A549 (cell line): ENCODE measurements at regions not wholly inside any gene's neighbourhood (a gene's known extent, or its start where the extent isn't known, plus 50 kb on each side); places are given as distances from the start of the nearest gene placed in this dataset.

Experiments
- ATAC-seq, 2 experiments: fragments of 200-7000 bp in 1 of 2; fragments of >200 bp in 1 of 2; cut with Nextera tagmentation in 1 of 2; cut with Tn5 transposase in 1 of 2; 3 replicates each; pipeline versions ENCODE4 v1.8.0 to v1.9.1; 2018 to 2020; ENCODE audit warnings: mild to moderate bottlenecking in 1 of 2, moderate library complexity in 1 of 2
- CTCF ChIA-PET: fragments of 300-600 bp; sonication (Branson Sonifier 250); formaldehyde crosslinking; extraction: SDS; loops from one replicate; lab custom pipeline; 2021; ENCODE audit warnings: antibody characterized with exemption, inconsistent platforms; lab: Yijun Ruan, JAX
- POLR2A ChIA-PET: fragments of 350-600 bp; formaldehyde crosslinking; extraction: SDS; loops from one replicate; lab custom pipeline; 2021; ENCODE audit warnings: antibody characterized with exemption, inconsistent platforms; lab: Yijun Ruan, JAX
- DNase-seq, 2 experiments: peaks; one replicate each; pipeline versions ENCODE4 v3.0.0 to v3.0.0-alpha.2; 2011 to 2016; ENCODE audit warnings: low read depth in 1 of 2, low spot score in 1 of 2
- FAIRE-seq: peaks from 2 replicates; lab custom pipeline; 2011; peaks lifted over from hg19 to GRCh38; lab: Jason Lieb, UNC
- H3K27ac ChIP-seq, 2 experiments: fragments of >200 bp; sonication (Bioruptor Twin); formaldehyde crosslinking; 3 replicates each; pipeline ENCODE4 v1.5.1; 2016 to 2017
- H3K4me1 ChIP-seq: fragments of >200 bp; sonication (Bioruptor Twin); formaldehyde crosslinking; 3 replicates; pipeline ENCODE4 v1.6.1; 2016
- H3K4me2 ChIP-seq: fragments of >200 bp; sonication (Bioruptor Twin); formaldehyde crosslinking; 3 replicates; pipeline ENCODE4 v1.6.1; 2016
- H3K4me3 ChIP-seq: fragments of >200 bp; sonication (Bioruptor Twin); formaldehyde crosslinking; 3 replicates; pipeline ENCODE4 v1.5.1; 2016
- H3K9me3 ChIP-seq: fragments of >200 bp; sonication (Bioruptor Twin); formaldehyde crosslinking; 3 replicates; pipeline ENCODE4 v1.6.1; 2016
- CEBPB ChIP-seq, 2 experiments: fragments of >200 bp in 1 of 2; sonication (Bioruptor Twin) in 1 of 2; formaldehyde crosslinking in 1 of 2; IDR thresholded peaks; 2 replicates each; pipeline ENCODE4 v1.6.1; 2012 to 2016
- CHD4 ChIP-seq: fragments of 200-600 bp; sonication (generic); IDR thresholded peaks from 2 replicates; pipeline ENCODE4 v1.6.1; 2016; ENCODE audit warnings: antibody characterized with exemption, mild to moderate bottlenecking, borderline replicate concordance
- EHF ChIP-seq: fragments of 250-450 bp; sonication (Bioruptor Pico); IDR thresholded peaks from 2 replicates; pipeline ENCODE4 v1.5.0; 2020; ENCODE audit warnings: mild to moderate bottlenecking
- EP300 ChIP-seq, 2 experiments: fragments of >200 bp; sonication (Bioruptor Twin); formaldehyde crosslinking; IDR thresholded peaks; 2 replicates in 1 of 2; 3 replicates in 1 of 2; pipeline ENCODE4 v1.6.1; 2016 to 2017
- GATA3 ChIP-seq: IDR thresholded peaks from 2 replicates; pipeline ENCODE4 v1.6.1; 2012; ENCODE audit warnings: borderline replicate concordance
- HOXA7 ChIP-seq: fragments of 250-450 bp; sonication (Bioruptor Pico); IDR thresholded peaks from 2 replicates; pipeline ENCODE4 v1.5.0; 2020; ENCODE audit warnings: mild to moderate bottlenecking, moderate library complexity
- HOXB13 ChIP-seq: fragments of 250-450 bp; sonication (Bioruptor Pico); IDR thresholded peaks from 2 replicates; pipeline ENCODE4 v1.5.0; 2020; ENCODE audit warnings: low read depth, mild to moderate bottlenecking, moderate library complexity
- HOXB5 ChIP-seq: fragments of 250-450 bp; sonication (Bioruptor Pico); IDR thresholded peaks from 2 replicates; pipeline ENCODE4 v1.5.0; 2020; ENCODE audit warnings: mild to moderate bottlenecking, moderate library complexity
- JUN ChIP-seq, 2 experiments: fragments of >200 bp; sonication (Bioruptor Twin); formaldehyde crosslinking; IDR thresholded peaks; 2 replicates in 1 of 2; 3 replicates in 1 of 2; pipeline ENCODE4 v1.6.1; 2016 to 2017
- JUNB ChIP-seq: fragments of >200 bp; sonication (Bioruptor Twin); formaldehyde crosslinking; IDR thresholded peaks from 2 replicates; pipeline ENCODE4 v1.6.1; 2016
- KDM1A ChIP-seq: fragments of 200-600 bp; sonication (generic); IDR thresholded peaks from 2 replicates; pipeline ENCODE4 v1.6.1; 2016; ENCODE audit warnings: low read depth, mild to moderate bottlenecking
- MAFK ChIP-seq: fragments of 450-650 bp; IDR thresholded peaks from 2 replicates; pipeline ENCODE4 v1.6.1; 2014; ENCODE audit not compliant: partially characterized antibody
- MYC ChIP-seq: IDR thresholded peaks from 2 replicates; pipeline ENCODE4 v1.6.1; 2012; ENCODE audit warnings: mild to moderate bottlenecking, inconsistent platforms, low read length, improper control_type of control experiment, borderline replicate concordance
- NR3C1 ChIP-seq: fragments of >200 bp; sonication (Bioruptor Twin); formaldehyde crosslinking; IDR thresholded peaks from 3 replicates; pipeline ENCODE4 v1.6.1; 2017
- RAD21 ChIP-seq, 2 experiments: fragments of >200 bp in 1 of 2; sonication (Bioruptor Twin) in 1 of 2; formaldehyde crosslinking in 1 of 2; IDR thresholded peaks in 1 of 2; conservative IDR thresholded peaks in 1 of 2; 2 replicates in 1 of 2; 3 replicates in 1 of 2; pipeline ENCODE4 v1.6.1; 2012 to 2018; ENCODE audit warnings: inconsistent platforms in 1 of 2
- RARB ChIP-seq: fragments of 250-450 bp; sonication (Bioruptor Pico); IDR thresholded peaks from 2 replicates; pipeline ENCODE4 v1.8.0; 2021; ENCODE audit warnings: mild to moderate bottlenecking, moderate library complexity
- RFX5 ChIP-seq: fragments of 450-650 bp; IDR thresholded peaks from 2 replicates; pipeline ENCODE4 v1.7.1; 2014; ENCODE audit warnings: antibody characterized with exemption, mild to moderate bottlenecking, moderate library complexity
- SMC3 ChIP-seq: fragments of >200 bp; sonication (Bioruptor Twin); formaldehyde crosslinking; IDR thresholded peaks from 3 replicates; pipeline ENCODE4 v1.6.1; 2018; ENCODE audit warnings: inconsistent platforms
- TP53 ChIP-seq: fragments of 250-450 bp; sonication (Bioruptor Pico); IDR thresholded peaks from 2 replicates; pipeline ENCODE4 v1.5.0; 2021; ENCODE audit warnings: mild to moderate bottlenecking, moderate library complexity
- ZNF302 ChIP-seq: fragments of 250-450 bp; sonication (Bioruptor Pico); IDR thresholded peaks from 2 replicates; pipeline ENCODE4 v1.9.0; 2021; ENCODE audit warnings: inconsistent platforms, mild to moderate bottlenecking, moderate library complexity
- WGBS: methylation state at CpG from one replicate; pipeline ENCODE4 v1.1.6; 2017; ENCODE audit errors: missing lambda C conversion rate; 5-methylcytosine and 5-hydroxymethylcytosine counted together
- TF ChIP-seq, protein P1 (sequence below): IDR thresholded peaks from 2 replicates; pipeline ENCODE4 v1.6.1; 2012
- TF ChIP-seq, protein P2 (sequence below): IDR thresholded peaks from 2 replicates; pipeline ENCODE4 v1.6.1; 2012; ENCODE audit warnings: low read depth, borderline replicate concordance
- TF ChIP-seq, protein P3 (sequence below): fragments of 450-650 bp; IDR thresholded peaks from 2 replicates; pipeline ENCODE4 v1.6.1; 2014; ENCODE audit warnings: antibody characterized with exemption
- TF ChIP-seq, protein P4 (sequence below): fragments of >200 bp; sonication (Bioruptor Twin); formaldehyde crosslinking; IDR thresholded peaks from 3 replicates; pipeline ENCODE4 v1.5.1; 2016
- TF ChIP-seq, protein P5 (sequence below): fragments of >200 bp; sonication (Bioruptor Twin); formaldehyde crosslinking; IDR thresholded peaks from 3 replicates; pipeline ENCODE4 v1.6.1; 2016

DNA sequence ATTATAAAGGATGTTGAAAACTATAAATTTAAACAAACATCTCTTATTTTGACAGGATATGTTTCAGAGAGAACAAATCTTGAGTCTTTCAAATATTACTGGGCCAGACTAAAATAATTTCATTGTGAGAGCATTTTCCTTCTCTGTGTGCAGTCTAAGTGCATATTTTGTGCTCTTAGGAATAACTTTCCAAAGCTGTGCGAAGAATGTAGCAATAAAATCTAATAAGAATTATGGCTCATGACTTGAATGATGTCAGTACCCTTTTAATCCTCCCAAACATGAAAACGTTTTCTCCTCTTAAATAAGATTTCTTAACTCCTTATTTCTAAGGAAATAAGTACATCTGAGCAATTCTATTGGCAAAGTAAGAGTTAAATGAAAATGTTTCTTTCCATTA lies 76.2 kb upstream of the EFEMP1 start:
- POLR2A ChIA-PET: no interaction called here
- peaks cover 15% of the 10 kb centered on the region for H3K4me1 ChIP-seq
- WGBS: 55% methylated on average over 2 of the region's 2 CpGs
- H3K4me3 ChIP-seq: no peak overlapping the region
- TF ChIP-seq EHF (CRISPR knock-in tag): no peak
- CTCF ChIA-PET: no interaction called here
- ATAC-seq (no peak), FAIRE-seq (no peak), DNase-seq (no peak)
- no peak overlapping the region for H3K27ac ChIP-seq
- no peak overlapping the region for H3K4me2 ChIP-seq
- H3K9me3 ChIP-seq: no peaks in the 10 kb centered on the region

DNA sequence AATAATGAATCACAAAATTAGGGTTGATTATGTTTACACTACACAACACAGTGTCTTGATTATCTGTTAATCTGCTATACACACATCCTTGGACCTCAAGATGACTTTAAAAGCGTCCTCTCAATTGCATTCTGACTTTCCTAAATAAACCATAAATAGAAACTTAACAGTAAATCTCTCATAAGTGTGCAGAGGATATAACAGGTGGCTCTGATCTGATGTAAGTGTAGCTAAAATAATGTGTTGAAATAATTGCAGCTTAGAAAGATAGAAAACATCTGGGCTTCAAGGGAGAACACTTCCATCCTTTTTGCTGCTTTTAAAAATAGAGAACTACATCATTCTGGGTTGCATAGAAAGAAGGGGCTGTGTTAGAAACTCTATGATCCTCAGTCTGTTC lies 78.4 kb upstream of the EFEMP1 start:
- H3K27ac ChIP-seq: no peak overlapping the region
- CTCF ChIA-PET: interaction anchor here (1.7 kb wide), 1 partner anchor 284 kb away, joined by 7 read pairs; no protein-coding TSS in a partner anchor
- no peak overlapping the region for H3K4me3 ChIP-seq
- TF ChIP-seq, protein P1, sequence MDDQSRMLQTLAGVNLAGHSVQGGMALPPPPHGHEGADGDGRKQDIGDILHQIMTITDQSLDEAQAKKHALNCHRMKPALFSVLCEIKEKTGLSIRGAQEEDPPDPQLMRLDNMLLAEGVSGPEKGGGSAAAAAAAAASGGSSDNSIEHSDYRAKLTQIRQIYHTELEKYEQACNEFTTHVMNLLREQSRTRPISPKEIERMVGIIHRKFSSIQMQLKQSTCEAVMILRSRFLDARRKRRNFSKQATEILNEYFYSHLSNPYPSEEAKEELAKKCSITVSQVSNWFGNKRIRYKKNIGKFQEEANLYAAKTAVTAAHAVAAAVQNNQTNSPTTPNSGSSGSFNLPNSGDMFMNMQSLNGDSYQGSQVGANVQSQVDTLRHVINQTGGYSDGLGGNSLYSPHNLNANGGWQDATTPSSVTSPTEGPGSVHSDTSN: no peak
- TF ChIP-seq ZNF302 (CRISPR knock-in tag) (no peak), RFX5 (no peak), NR3C1 (no peak), RARB (CRISPR knock-in tag) (no peak), HOXB13 (CRISPR knock-in tag) (no peak), CHD4 (no peak), RAD21 (conservative IDR thresholded peaks at IDR 0.05 in 1 of 2, IDR thresholded peaks at IDR 0.05 in 1 of 2) (no peak), SMC3 (no peak), JUNB (no peak), GATA3 (no peak), EP300 (IDR thresholded peaks at IDR 0.05) (no peak), EHF (CRISPR knock-in tag) (no peak)
- TF ChIP-seq, protein P2, sequence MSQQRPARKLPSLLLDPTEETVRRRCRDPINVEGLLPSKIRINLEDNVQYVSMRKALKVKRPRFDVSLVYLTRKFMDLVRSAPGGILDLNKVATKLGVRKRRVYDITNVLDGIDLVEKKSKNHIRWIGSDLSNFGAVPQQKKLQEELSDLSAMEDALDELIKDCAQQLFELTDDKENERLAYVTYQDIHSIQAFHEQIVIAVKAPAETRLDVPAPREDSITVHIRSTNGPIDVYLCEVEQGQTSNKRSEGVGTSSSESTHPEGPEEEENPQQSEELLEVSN: no peak
- TF ChIP-seq, protein P3, sequence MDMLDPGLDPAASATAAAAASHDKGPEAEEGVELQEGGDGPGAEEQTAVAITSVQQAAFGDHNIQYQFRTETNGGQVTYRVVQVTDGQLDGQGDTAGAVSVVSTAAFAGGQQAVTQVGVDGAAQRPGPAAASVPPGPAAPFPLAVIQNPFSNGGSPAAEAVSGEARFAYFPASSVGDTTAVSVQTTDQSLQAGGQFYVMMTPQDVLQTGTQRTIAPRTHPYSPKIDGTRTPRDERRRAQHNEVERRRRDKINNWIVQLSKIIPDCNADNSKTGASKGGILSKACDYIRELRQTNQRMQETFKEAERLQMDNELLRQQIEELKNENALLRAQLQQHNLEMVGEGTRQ: no peak
- TF ChIP-seq, protein P4, sequence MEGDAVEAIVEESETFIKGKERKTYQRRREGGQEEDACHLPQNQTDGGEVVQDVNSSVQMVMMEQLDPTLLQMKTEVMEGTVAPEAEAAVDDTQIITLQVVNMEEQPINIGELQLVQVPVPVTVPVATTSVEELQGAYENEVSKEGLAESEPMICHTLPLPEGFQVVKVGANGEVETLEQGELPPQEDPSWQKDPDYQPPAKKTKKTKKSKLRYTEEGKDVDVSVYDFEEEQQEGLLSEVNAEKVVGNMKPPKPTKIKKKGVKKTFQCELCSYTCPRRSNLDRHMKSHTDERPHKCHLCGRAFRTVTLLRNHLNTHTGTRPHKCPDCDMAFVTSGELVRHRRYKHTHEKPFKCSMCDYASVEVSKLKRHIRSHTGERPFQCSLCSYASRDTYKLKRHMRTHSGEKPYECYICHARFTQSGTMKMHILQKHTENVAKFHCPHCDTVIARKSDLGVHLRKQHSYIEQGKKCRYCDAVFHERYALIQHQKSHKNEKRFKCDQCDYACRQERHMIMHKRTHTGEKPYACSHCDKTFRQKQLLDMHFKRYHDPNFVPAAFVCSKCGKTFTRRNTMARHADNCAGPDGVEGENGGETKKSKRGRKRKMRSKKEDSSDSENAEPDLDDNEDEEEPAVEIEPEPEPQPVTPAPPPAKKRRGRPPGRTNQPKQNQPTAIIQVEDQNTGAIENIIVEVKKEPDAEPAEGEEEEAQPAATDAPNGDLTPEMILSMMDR: no peak
- no peak for ATAC-seq
- no peak for DNase-seq
- POLR2A ChIA-PET: no interaction called here
- H3K9me3 ChIP-seq: no peaks in the 10 kb centered on the region
- H3K4me1 ChIP-seq: no peaks in the 10 kb centered on the region; the same call in 2 of the 3 replicates
- no peak overlapping the region for H3K4me2 ChIP-seq
- 27% methylated on average over 1 of the region's 1 CpG for WGBS
- FAIRE-seq: peak; percentile 32

DNA sequence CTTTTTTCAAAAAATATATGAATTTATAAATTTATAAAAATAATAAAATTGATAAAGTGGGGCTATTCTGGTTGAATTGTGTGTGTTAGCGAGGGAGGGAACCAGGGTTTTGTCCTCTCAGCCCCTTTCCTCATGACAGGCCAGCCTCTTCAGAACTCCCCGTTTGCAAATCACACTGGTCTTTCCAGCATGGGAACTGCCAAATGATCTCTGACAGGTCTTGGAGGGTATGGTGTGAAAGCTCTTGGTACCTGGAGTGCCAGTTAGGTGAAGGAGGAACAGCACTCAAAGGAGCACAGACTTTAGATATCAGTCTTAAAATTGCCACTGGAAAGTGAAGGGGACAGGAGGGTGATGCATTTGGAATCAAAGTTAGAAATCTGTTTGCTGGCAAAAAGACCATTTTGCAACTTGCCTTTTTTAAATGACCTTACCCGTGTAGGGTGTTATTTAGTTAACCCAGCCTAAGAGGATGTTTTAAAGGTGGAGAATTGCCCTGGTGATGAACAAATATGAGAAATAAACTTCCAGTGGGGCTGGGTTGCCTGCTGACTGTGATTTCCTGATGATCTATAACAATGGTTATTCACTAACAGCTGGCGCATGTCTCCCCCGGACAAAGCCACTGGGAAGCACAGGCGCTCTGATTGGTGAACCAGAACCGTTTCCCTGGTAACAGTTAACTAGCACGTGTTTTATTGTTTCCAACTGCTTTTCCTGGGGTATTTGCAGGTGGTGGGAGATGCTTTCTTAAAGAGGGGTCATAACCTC lies 85.3 kb upstream of the EFEMP1 start:
- Histone ChIP-seq H3K27ac (peak overlapping the region; percentile 40 to 69; a peak in 5 of 6 replicates), H3K4me3 (no peak overlapping the region), H3K9me3 (no peaks in the 10 kb centered on the region), H3K4me1 (peaks cover 11% of the 10 kb centered on the region), H3K4me2 (peak overlapping the region; percentile 21; the same call in 2 of the 3 replicates)
- TF ChIP-seq, protein P5, sequence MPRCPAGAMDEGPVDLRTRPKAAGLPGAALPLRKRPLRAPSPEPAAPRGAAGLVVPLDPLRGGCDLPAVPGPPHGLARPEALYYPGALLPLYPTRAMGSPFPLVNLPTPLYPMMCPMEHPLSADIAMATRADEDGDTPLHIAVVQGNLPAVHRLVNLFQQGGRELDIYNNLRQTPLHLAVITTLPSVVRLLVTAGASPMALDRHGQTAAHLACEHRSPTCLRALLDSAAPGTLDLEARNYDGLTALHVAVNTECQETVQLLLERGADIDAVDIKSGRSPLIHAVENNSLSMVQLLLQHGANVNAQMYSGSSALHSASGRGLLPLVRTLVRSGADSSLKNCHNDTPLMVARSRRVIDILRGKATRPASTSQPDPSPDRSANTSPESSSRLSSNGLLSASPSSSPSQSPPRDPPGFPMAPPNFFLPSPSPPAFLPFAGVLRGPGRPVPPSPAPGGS: no peak
- TF ChIP-seq MYC (no peak), ZNF302 (CRISPR knock-in tag) (no peak), MAFK (no peak), HOXB5 (no peak), HOXA7 (CRISPR knock-in tag) (no peak), KDM1A (no peak), TP53 (no peak), JUN (IDR thresholded peaks at IDR 0.05) (no peak), CEBPB (IDR thresholded peaks at IDR 0.05) (no peak)
- TF ChIP-seq, protein P2: no peak
- TF ChIP-seq, protein P4: no peak
- 30% methylated on average over 8 of the region's 8 CpGs for WGBS
- FAIRE-seq: no peak
- ChIA-PET POLR2A (no interaction called here), CTCF (interaction anchor here (0.8 to 5.2 kb wide), 12 partner anchors 12 to 397 kb away, joined by 3 to 55 read pairs (median 4); no protein-coding TSS in a partner anchor)
- peak in 1 of 2 experiments; percentile 48 for DNase-seq
- ATAC-seq: peak in 1 of 2 experiments; percentile 82; a peak in 3 of 6 replicates
